A549 (cell line): ENCODE measurements at regions not wholly inside any gene's neighbourhood (a gene's known extent, or its start where the extent isn't known, plus 50 kb on each side); places are given as distances from the start of the nearest gene placed in this dataset.

ENCODE experiments used
- CEBPB ChIP-seq, 2 experiments: fragments of >200 bp in 1 of 2; sonication (Bioruptor Twin) in 1 of 2; formaldehyde crosslinking in 1 of 2; IDR thresholded peaks; 2 replicates each; pipeline ENCODE4 v1.6.1; 2012 to 2016
- CTCF ChIP-seq: fragments of >200 bp; sonication (Bioruptor Twin); formaldehyde crosslinking; IDR thresholded peaks from 3 replicates; pipeline ENCODE4 v1.5.1; 2016
- HDAC2 ChIP-seq: fragments of 200-600 bp; sonication (generic); IDR thresholded peaks from 2 replicates; pipeline ENCODE4 v1.6.1; 2016
- POLR2A ChIP-seq: IDR thresholded peaks from 2 replicates; pipeline ENCODE4 v1.6.1; 2012; ENCODE audit warnings: mild to moderate bottlenecking, low read length
- REST ChIP-seq: fragments of 200-600 bp; sonication (generic); IDR thresholded peaks from 2 replicates; pipeline ENCODE4 v1.6.1; 2016; ENCODE audit warnings: antibody characterized with exemption, mild to moderate bottlenecking, moderate library complexity

- no peak for TF ChIP-seq CTCF
- no peak for TF ChIP-seq CEBPB (IDR thresholded peaks at IDR 0.05)
- no peak for TF ChIP-seq POLR2A
- TF ChIP-seq REST, result no peak
- TF ChIP-seq HDAC2, result no peak
These were observed 60.8 kb upstream of the CCDC196 start for GRCh38 chr14:66425402-66425801.
